CD4-positive, alpha-beta T cell treated with Interleukin-4 for 1 hour (primary cell): ENCODE measurements at regions not wholly inside any gene's neighbourhood (a gene's known extent, or its start where the extent isn't known, plus 50 kb on each side); places are given as distances from the start of the nearest gene placed in this dataset.
"Not testable (repeated sequence)": the region's sequence is repeated elsewhere in the genome, so short reads cannot be mapped to it uniquely, and the experiment has no call there.

ENCODE experiments used
- DNase-seq, 2 donors: peaks; one replicate each; pipeline ENCODE4 v3.0.0-alpha.2; 2020 to 2022

- DNase-seq, result no peak
These were observed 777.6 kb upstream of the NCAM2 start for GRCh38 chr21:20220586-20220985.

GRCh38 chr21:20221981-20222380, 776.2 kb upstream of the NCAM2 start:
- not testable (repeated sequence) for DNase-seq

- not testable (repeated sequence) for DNase-seq
These were observed 761.6 kb upstream of the NCAM2 start for GRCh38 chr21:20236649-20237048.

- no peak for DNase-seq
These were observed 748.8 kb upstream of the NCAM2 start for GRCh38 chr21:20249401-20249800.

GRCh38 chr21:20250337-20250736, 747.9 kb upstream of the NCAM2 start:
- no peak for DNase-seq

GRCh38 chr21:20253261-20253660, 744.9 kb upstream of the NCAM2 start:
- no peak for DNase-seq

- no peak for DNase-seq
These were observed 743.2 kb upstream of the NCAM2 start for GRCh38 chr21:20254964-20255363.

GRCh38 chr21:20257052-20257740, 741.0 kb upstream of the NCAM2 start:
- DNase-seq, result no peak

GRCh38 chr21:20258542-20258941, 739.7 kb upstream of the NCAM2 start:
- DNase-seq, result no peak

- DNase-seq, result no peak
These were observed 739.0 kb upstream of the NCAM2 start for GRCh38 chr21:20259031-20259867.

- no peak for DNase-seq
These were observed 738.1 kb upstream of the NCAM2 start for GRCh38 chr21:20260124-20260523.

- no peak for DNase-seq
These were observed 736.8 kb upstream of the NCAM2 start for GRCh38 chr21:20261364-20261763.

- no peak for DNase-seq
These were observed 732.3 kb upstream of the NCAM2 start for GRCh38 chr21:20265707-20266440.

GRCh38 chr21:20266441-20266710, 731.8 kb upstream of the NCAM2 start:
- DNase-seq, result no peak

- no peak for DNase-seq
These were observed 727.7 kb upstream of the NCAM2 start for GRCh38 chr21:20270365-20271055.

GRCh38 chr21:20272791-20273362, 725.3 kb upstream of the NCAM2 start:
- DNase-seq, result no peak

- no peak for DNase-seq
These were observed 721.8 kb upstream of the NCAM2 start for GRCh38 chr21:20276377-20276776.

- no peak for DNase-seq
These were observed 721.3 kb upstream of the NCAM2 start for GRCh38 chr21:20276954-20277353.

GRCh38 chr21:20283836-20284235, 714.4 kb upstream of the NCAM2 start:
- no peak for DNase-seq

GRCh38 chr21:20292280-20292679, 705.9 kb upstream of the NCAM2 start:
- DNase-seq, result no peak

- not testable (repeated sequence) for DNase-seq
These were observed 705.4 kb upstream of the NCAM2 start for GRCh38 chr21:20292854-20293253.

- no peak for DNase-seq
These were observed 696.8 kb upstream of the NCAM2 start for GRCh38 chr21:20301395-20301794.

- no peak for DNase-seq
These were observed 696.1 kb upstream of the NCAM2 start for GRCh38 chr21:20302084-20302483.
